ENCODE measurements at regions not wholly inside any gene's neighbourhood (a gene's known extent, or its start where the extent isn't known, plus 50 kb on each side); places are given as distances from the start of the nearest gene placed in this dataset.
"Not testable (repeated sequence)": the region's sequence is repeated elsewhere in the genome, so short reads cannot be mapped to it uniquely, and the experiment has no call there.

GRCh38 chr4:3627967-3628867 lies 96.0 kb upstream of the LRPAP1 start:
- H3K9me3 Mint-ChIP-seq = not testable (repeated sequence)

GRCh38 chr4:3627456-3627855 lies 95.2 kb upstream of the LRPAP1 start:
- not testable (repeated sequence) for H3K9me3 Mint-ChIP-seq; H3K36me3 Mint-ChIP-seq; DNase-seq; H3K4me3 Mint-ChIP-seq; H3K27me3 Mint-ChIP-seq (ENCODE audit: low read depth in 3 of 3); H3K4me1 Mint-ChIP-seq; H3K27ac Mint-ChIP-seq

More at GRCh38 chr4:3627967-3628867, 96.0 kb upstream of the LRPAP1 start:
- H3K36me3 Mint-ChIP-seq; DNase-seq; H3K27ac Mint-ChIP-seq; H3K4me1 Mint-ChIP-seq; H3K27me3 Mint-ChIP-seq (ENCODE audit: low read depth in 3 of 3); H3K4me3 Mint-ChIP-seq: not testable (repeated sequence)

GRCh38 chr4:3626131-3626884 lies 94.1 kb upstream of the LRPAP1 start:
- not testable (repeated sequence) for H3K4me1 Mint-ChIP-seq; H3K36me3 Mint-ChIP-seq; H3K27ac Mint-ChIP-seq; DNase-seq; H3K9me3 Mint-ChIP-seq; H3K4me3 Mint-ChIP-seq; H3K27me3 Mint-ChIP-seq (ENCODE audit: low read depth in 3 of 3)

GRCh38 chr4:3625286-3625875 lies 93.2 kb upstream of the LRPAP1 start:
- not testable (repeated sequence) for H3K4me1 Mint-ChIP-seq; H3K4me3 Mint-ChIP-seq; DNase-seq; H3K27ac Mint-ChIP-seq; H3K9me3 Mint-ChIP-seq; H3K36me3 Mint-ChIP-seq; H3K27me3 Mint-ChIP-seq (ENCODE audit: low read depth in 3 of 3)

- H3K9me3 Mint-ChIP-seq; H3K27me3 Mint-ChIP-seq (ENCODE audit: low read depth in 3 of 3): not testable (repeated sequence)
Measured at GRCh38 chr4:3623809-3624329, 91.6 kb upstream of the LRPAP1 start.

GRCh38 chr4:3623106-3623505 lies 90.9 kb upstream of the LRPAP1 start:
- Mint-ChIP-seq H3K4me3 (no peak overlapping the region), H3K36me3 (no peaks in the 10 kb centered on the region), H3K9me3 (no peaks in the 10 kb centered on the region), H3K27me3 (ENCODE audit: low read depth in 3 of 3) (peaks cover 4 to 12% (median 9%) of the 10 kb centered on the region in 3 donors), H3K4me1 (peaks cover 0 to 5% of the 10 kb centered on the region in 2 donors), H3K27ac (no peak overlapping the region)
- DNase-seq = no peak

More at GRCh38 chr4:3623809-3624329, 91.6 kb upstream of the LRPAP1 start:
- not testable (repeated sequence) for H3K4me3 Mint-ChIP-seq, H3K4me1 Mint-ChIP-seq, H3K36me3 Mint-ChIP-seq, DNase-seq, H3K27ac Mint-ChIP-seq

- not testable (repeated sequence) for H3K27ac Mint-ChIP-seq, H3K4me1 Mint-ChIP-seq, H3K36me3 Mint-ChIP-seq, DNase-seq, H3K9me3 Mint-ChIP-seq
- Mint-ChIP-seq H3K4me3 (peak overlapping the region in 2 of 5 donors; percentile 1 to 68), H3K27me3 (ENCODE audit: low read depth in 3 of 3) (peaks cover 4 to 13% (median 10%) of the 10 kb centered on the region in 3 donors)
Measured at GRCh38 chr4:3620365-3620764, 88.1 kb upstream of the LRPAP1 start.

- not testable (repeated sequence) for H3K4me1 Mint-ChIP-seq, H3K27ac Mint-ChIP-seq
- peaks cover 4 to 12% (median 11%) of the 10 kb centered on the region in 3 donors for H3K27me3 Mint-ChIP-seq (ENCODE audit: low read depth in 3 of 3)
Measured at GRCh38 chr4:3619698-3620097, 87.5 kb upstream of the LRPAP1 start.

GRCh38 chr4:3618341-3618740 lies 86.1 kb upstream of the LRPAP1 start:
- DNase-seq, H3K36me3 Mint-ChIP-seq, H3K9me3 Mint-ChIP-seq, H3K4me1 Mint-ChIP-seq, H3K4me3 Mint-ChIP-seq, H3K27ac Mint-ChIP-seq: not testable (repeated sequence)
- H3K27me3 Mint-ChIP-seq (ENCODE audit: low read depth in 3 of 3) = peaks cover 4 to 11% (median 10%) of the 10 kb centered on the region in 3 donors

More at GRCh38 chr4:3619698-3620097, 87.5 kb upstream of the LRPAP1 start:
- H3K36me3 Mint-ChIP-seq, H3K9me3 Mint-ChIP-seq, DNase-seq: not testable (repeated sequence)
- peak overlapping the region in 2 of 5 donors; percentile 4 to 68 for H3K4me3 Mint-ChIP-seq

- H3K4me1 Mint-ChIP-seq = peaks cover 0 to 5% of the 10 kb centered on the region in 2 donors
- peaks cover 3 to 10% (median 9%) of the 10 kb centered on the region in 3 donors for H3K27me3 Mint-ChIP-seq (ENCODE audit: low read depth in 3 of 3)
- peaks cover 0 to 3% (median 0%) of the 10 kb centered on the region in 6 donors for H3K9me3 Mint-ChIP-seq
- no peak overlapping the region for H3K27ac Mint-ChIP-seq
- no peak overlapping the region for H3K4me3 Mint-ChIP-seq
- H3K36me3 Mint-ChIP-seq = no peaks in the 10 kb centered on the region
- DNase-seq = no peak
Measured at GRCh38 chr4:3615386-3616286, 83.4 kb upstream of the LRPAP1 start.

GRCh38 chr4:3614731-3614980 lies 82.4 kb upstream of the LRPAP1 start:
- Mint-ChIP-seq H3K27me3 (ENCODE audit: low read depth in 3 of 3) (peaks cover 0 to 10% (median 9%) of the 10 kb centered on the region in 3 donors), H3K36me3 (no peaks in the 10 kb centered on the region), H3K4me1 (no peaks in the 10 kb centered on the region), H3K27ac (no peak overlapping the region), H3K9me3 (peaks cover 0 to 3% (median 0%) of the 10 kb centered on the region in 6 donors), H3K4me3 (no peak overlapping the region)
- no peak for DNase-seq

- no peak overlapping the region for H3K27ac Mint-ChIP-seq
- no peaks in the 10 kb centered on the region for H3K36me3 Mint-ChIP-seq
- no peak for DNase-seq
- H3K4me1 Mint-ChIP-seq = no peaks in the 10 kb centered on the region
- H3K4me3 Mint-ChIP-seq = no peak overlapping the region
- peaks cover 0 to 9% (median 9%) of the 10 kb centered on the region in 3 donors for H3K27me3 Mint-ChIP-seq (ENCODE audit: low read depth in 3 of 3)
- peaks cover 0 to 3% (median 0%) of the 10 kb centered on the region in 6 donors for H3K9me3 Mint-ChIP-seq
Measured at GRCh38 chr4:3613967-3614730, 81.9 kb upstream of the LRPAP1 start.

GRCh38 chr4:3612934-3613333 lies 80.7 kb upstream of the LRPAP1 start:
- peaks cover 0 to 3% (median 0%) of the 10 kb centered on the region in 6 donors for H3K9me3 Mint-ChIP-seq
- H3K36me3 Mint-ChIP-seq = no peaks in the 10 kb centered on the region
- DNase-seq = no peak
- no peak overlapping the region for H3K27ac Mint-ChIP-seq
- no peak overlapping the region for H3K4me3 Mint-ChIP-seq
- H3K27me3 Mint-ChIP-seq (ENCODE audit: low read depth in 3 of 3) = peaks cover 0 to 6% (median 3%) of the 10 kb centered on the region in 3 donors
- H3K4me1 Mint-ChIP-seq = no peaks in the 10 kb centered on the region

Measured in immature natural killer cell (primary cell).